Jurkat, Clone E6-1 (cell line): ENCODE measurements at regions not wholly inside any gene's neighbourhood (a gene's known extent, or its start where the extent isn't known, plus 50 kb on each side); places are given as distances from the start of the nearest gene placed in this dataset.

ENCODE experiments used
- DNase-seq: peaks from one replicate; pipeline ENCODE4 v3.0.0-alpha.2; 2011; ENCODE audit warnings: low read depth, low spot score
- H3K4me3 ChIP-seq: 2 replicates; pipeline ENCODE4 v1.5.1; 2011; ENCODE audit warnings: mild to moderate bottlenecking, low read length, control low read depth, moderate library complexity

DNA sequence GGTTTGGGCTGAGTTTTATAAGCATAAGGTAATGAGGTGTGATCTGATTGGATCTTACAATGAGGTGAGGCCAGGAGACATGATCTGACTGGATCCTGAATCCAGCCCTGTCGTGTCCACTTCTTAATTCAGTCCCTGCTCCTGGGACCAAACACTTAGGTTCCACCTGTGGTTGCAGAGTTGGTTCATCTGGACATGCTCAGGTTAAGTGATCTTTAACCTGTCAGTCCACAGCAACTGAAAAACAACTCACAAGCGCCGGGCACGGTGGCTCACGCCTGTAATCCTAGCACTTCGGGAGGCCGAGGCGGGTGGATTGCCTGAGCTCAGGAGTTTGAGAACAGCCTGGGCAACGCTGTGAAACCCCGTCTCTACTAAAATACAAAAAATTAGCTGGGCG lies 679.3 kb upstream of the ALCAM start:
- no peak for DNase-seq

DNA sequence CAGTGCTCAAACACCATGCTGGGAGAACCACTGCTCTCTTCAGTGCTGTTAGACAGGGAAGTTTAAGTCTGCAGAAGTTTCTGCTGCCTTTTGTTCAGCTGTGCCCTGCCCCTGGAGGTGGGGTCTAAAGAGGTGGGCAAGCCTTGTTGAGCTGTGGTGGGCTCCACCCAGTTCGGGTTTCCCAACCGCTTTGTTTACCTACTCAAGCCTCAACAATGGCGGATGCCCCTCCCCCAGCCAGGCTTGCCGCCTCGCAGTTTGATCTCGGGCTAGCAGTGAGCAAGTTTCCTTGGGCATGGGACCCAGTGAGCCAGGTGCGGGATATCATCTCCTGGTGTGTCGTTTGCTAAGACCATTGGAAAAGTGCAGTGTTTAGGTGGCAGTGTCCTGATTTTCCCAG lies 670.2 kb upstream of the ALCAM start:
- H3K4me3 ChIP-seq = no peak overlapping the region
- no peak for DNase-seq

More for the DNA sequence above, 679.3 kb upstream of the ALCAM start:
- H3K4me3 ChIP-seq = no peak overlapping the region

DNA sequence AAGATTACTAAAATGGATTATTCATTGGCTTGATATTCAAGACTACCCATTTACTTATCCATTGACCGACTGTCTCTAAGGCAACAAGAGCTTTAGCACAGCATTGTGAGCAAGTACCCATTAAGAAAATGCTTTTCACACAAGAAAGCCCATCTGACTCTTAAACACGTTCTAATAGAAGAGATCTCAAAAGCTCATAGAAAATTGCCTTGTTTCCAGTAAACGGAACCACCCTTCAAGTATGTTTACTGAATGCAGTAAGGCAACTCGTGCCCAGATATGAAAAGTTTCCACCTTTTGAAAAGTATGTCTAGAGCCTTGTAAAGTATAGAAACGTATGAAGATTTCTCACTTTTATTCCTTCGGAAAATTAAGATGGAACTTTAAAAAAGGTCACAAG lies 655.3 kb upstream of the ALCAM start:
- H3K4me3 ChIP-seq = no peak overlapping the region
- no peak for DNase-seq

DNA sequence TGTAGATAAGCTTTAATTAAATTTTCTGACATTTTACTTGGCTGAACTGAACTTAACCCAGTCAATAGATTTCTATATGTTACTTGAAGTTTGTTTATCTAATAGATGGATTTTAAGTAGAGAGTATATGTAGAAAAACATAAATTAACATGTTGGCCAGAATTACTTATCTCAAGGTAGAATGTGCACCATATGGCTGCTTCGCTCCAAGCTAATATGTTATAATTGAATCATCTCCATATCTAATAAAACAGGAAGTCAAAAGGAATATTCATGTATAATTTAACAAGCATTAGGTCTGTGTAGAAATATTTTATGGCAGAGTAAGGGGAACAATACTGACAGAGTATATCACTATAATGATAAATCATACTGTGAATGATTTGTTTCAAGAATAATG lies 650.7 kb upstream of the ALCAM start:
- no peak overlapping the region for H3K4me3 ChIP-seq
- DNase-seq = no peak

DNA sequence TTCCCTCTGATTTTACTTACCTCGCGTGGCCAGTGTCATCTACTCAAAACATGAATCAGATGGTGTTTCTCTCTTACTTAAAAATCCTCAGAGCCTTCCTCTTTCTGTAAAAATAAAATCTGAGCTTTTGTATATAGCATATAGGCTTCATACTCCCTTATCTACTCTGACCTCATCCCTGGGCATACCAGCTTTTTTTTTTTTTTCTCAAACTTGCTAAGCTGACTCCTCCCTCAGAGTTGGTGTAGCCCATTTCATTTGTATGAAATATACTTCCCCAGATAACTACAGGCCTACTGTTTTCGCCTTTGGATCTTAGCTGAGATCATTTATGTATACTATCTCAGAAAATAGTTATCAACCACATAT lies 648.9 kb upstream of the ALCAM start:
- DNase-seq = no peak
- no peak overlapping the region for H3K4me3 ChIP-seq

DNA sequence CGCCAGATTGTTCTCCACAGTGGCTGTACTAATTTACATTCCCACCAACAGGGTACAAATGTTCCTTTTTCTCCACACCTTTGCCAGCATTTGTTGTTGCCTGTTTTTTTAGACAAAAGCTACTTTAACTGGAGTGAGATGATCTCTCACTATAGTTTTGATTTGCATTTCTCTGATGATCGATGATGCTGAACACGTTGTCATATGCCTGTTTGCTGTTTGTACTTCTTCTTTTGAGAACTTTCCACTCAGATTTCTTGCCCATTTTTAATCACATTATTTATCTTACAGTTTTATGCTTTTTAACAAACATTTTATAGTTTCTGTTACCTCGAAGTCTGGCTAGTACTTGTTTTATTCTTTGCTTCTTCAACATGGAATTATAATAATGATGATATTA lies 643.7 kb upstream of the ALCAM start:
- H3K4me3 ChIP-seq = no peak overlapping the region
- DNase-seq = no peak

DNA sequence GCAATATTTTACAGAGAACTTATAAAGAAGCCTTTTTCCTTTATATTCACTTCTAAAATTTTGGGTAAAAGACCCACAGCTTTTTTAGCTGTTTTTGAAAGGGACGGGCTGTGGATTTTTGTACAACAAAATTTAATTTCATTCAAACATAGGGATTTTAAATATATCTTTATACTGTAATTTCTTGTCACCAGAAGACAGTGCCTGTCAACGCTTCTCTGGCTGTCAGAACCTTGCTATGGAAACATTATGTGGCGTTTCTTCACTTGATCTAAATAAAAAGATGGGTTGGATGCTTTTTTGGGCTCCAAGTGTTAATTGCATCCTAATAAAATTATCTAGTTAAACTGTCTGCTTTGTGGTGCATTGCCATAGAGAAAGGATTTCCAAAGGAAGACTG lies 635.6 kb upstream of the ALCAM start:
- H3K4me3 ChIP-seq = no peak overlapping the region
- DNase-seq = no peak

DNA sequence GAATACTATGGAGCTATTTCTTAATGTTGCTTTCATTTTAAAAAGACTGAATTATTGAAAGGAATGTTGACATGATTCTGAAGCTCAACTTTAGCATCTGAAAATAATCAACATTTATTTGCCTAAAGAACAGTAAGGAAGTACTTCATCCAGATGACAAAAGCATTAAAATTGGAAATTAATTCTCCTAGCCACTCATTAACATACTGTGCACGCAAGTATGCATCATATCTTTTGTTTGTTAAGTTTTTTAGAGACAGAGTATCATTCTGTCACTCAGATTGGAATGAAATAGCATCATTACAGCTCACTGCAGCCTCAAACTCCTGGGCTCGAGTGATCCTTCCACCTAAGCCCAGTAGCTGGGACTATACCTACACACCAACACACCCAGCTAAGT lies 632.1 kb upstream of the ALCAM start:
- no peak overlapping the region for H3K4me3 ChIP-seq
- no peak for DNase-seq

DNA sequence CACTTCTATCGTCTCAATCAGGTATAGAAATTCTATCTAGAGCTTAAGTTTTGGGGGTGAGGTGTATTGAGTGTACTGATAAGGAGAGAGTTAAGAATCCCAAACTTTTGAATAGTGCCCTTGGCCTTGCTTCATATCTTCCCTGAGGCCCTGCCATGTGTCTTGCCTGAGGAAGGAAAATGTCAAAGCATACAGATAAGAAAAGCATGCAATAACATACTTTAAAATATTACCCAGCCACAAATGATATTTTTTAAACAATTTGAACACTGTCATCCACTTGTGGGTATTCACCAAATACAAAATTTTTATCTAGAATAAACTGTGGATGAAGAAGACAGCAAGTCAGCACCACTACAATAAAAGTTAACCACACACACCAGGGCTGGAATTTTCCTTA lies 631.0 kb upstream of the ALCAM start:
- DNase-seq = no peak
- H3K4me3 ChIP-seq = no peak overlapping the region

DNA sequence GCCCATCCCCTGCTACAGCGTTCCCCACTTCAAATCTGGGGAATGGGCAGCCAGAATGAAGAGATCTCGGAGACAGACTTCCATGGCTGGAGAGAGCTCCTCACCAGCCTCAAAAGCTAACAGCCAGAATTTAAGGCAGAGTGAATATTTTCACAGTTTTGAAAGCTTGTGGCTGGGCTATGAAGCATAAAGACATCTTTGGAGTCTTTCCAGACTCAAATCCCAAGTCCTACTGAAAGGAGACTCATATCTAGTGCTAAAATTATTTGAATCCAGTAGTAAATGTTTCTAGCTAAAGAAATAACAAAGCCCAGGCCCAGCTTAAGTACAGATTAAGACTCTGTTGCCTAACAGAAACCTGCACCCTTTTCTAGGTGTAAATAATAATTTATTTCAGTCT lies 628.4 kb upstream of the ALCAM start:
- DNase-seq = no peak
- H3K4me3 ChIP-seq = no peak overlapping the region

GRCh38 chr3:104740874-104741379 lies 625.8 kb upstream of the ALCAM start:
- no peak for DNase-seq
- no peak overlapping the region for H3K4me3 ChIP-seq

- no peak overlapping the region for H3K4me3 ChIP-seq
- no peak for DNase-seq
These were observed 624.7 kb upstream of the ALCAM start for GRCh38 chr3:104742044-104742443.

- no peak for DNase-seq
- H3K4me3 ChIP-seq = no peak overlapping the region
These were observed 621.4 kb upstream of the ALCAM start for GRCh38 chr3:104745313-104745712.

- no peak for DNase-seq
- no peak overlapping the region for H3K4me3 ChIP-seq
These were observed 620.7 kb upstream of the ALCAM start for GRCh38 chr3:104746056-104746455.

DNA sequence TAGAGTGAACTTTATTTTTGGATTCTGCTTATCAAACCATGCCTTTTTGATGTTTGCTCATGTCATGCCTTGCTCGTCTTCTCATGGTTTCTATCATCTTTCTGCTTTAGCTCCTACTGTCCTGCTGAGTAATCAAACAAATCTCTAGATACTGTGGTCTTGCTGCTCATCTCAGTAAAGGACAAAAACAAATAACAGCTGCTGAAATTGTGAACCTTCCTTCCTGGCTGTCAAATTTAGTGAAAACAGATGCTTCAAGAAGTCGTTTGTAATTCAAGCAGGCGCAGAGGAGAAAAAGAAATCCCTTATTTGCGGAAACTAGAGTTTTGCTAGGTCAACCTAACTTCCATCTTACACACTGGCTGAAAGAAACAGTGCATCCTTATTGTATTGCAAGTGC lies 616.1 kb upstream of the ALCAM start:
- no peak overlapping the region for H3K4me3 ChIP-seq
- no peak for DNase-seq

DNA sequence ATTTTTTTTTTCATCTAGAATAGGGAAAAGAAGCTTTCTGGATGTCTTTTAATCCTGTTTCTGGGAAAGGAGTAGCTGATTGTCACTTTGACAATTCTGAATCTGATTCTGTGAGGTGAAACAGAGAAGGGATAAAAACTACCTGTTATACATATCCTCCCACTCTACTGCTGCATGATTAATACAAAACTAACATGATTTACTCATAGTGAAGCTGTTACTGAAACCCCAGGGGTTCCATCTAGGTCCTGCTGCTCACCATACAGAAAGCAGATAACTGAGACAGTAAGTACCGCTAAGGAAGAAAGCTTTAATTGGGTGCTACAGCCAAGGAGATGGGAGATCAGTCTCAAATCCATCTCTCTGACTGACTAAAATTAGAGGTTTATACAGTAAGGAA lies 610.9 kb upstream of the ALCAM start:
- DNase-seq = no peak
- H3K4me3 ChIP-seq = no peak overlapping the region

- H3K4me3 ChIP-seq = no peak overlapping the region
- no peak for DNase-seq
These were observed 603.7 kb upstream of the ALCAM start for GRCh38 chr3:104763007-104763406.

DNA sequence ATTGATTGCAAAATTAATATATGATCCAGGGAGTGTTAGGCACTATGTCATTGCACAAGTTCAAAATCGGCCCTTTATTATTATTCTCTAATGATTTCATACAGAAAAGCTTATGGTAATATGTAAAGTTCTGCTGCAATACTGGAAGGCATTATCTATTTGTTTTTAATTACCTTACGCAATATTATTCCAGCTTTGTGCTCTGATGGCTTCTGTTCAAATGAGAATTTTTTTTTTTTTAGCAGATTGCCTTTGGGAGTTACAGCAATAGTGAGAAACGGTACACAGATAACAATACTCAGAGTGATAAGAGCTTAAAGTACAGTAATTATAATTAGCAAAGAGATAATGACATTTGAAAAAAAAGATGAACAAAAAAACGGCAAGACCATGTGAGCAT lies 602.2 kb upstream of the ALCAM start:
- no peak overlapping the region for H3K4me3 ChIP-seq
- no peak for DNase-seq

DNA sequence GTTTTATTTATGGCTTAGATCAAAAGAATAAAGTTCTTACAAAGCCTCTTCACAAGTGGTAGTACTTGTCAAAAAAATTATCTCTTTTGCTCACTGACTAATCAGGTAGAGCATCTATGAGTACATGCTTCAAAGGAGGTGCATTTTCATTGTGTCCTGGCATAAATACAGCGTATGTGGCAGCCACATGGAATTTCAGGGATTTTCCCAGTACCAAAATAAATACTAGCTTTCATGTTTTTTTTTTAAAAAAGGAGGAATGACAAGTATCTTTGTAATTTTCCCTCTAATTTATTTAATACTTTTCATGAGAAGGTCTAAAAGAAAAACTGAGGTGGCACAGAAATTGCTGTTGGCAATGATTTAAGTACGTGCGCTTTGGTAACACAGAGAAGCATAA lies 597.8 kb upstream of the ALCAM start:
- DNase-seq = no peak
- no peak overlapping the region for H3K4me3 ChIP-seq

GRCh38 chr3:104779324-104779723 lies 587.4 kb upstream of the ALCAM start:
- no peak for DNase-seq
- no peak overlapping the region for H3K4me3 ChIP-seq

DNA sequence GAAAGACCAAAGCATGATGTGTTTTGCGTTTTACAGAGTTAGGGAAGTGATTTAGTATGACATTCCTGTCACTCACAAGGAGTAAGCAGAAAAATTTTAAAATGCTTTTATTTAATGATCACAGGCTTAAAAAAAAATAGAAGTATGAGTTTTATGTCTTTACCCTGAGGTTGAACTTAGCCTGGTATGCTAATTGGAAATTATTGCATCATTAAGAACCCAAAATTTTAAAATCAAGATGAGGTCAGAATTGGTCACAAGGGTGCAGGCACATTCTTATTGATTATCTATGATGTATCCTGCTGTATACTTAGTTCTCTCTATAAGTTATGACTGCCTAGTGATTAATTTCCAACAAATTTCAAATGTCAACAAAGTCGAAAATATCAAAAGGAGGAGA lies 585.6 kb upstream of the ALCAM start:
- DNase-seq = no peak
- H3K4me3 ChIP-seq = no peak overlapping the region

DNA sequence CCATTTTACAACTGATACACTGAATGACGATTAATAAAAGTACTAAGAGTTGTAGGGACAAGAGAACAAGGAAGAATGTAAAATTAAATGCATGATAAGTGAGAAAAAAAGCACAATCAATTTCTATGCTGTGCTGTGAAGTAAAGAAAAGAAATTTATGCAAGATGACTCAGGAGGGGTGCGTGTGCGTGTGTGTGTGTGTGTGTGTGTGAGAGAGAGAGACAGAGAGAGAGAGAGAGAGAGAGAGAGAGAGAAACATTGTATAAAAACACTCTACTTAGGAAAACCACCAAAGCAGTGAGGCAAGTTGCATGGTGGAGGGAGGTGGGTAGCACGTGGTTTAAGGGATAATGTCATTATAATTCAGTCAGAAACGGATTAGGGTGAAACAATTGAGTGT lies 580.8 kb upstream of the ALCAM start:
- DNase-seq = no peak
- no peak overlapping the region for H3K4me3 ChIP-seq
